Heart right ventricle (tissue), 16 donors: ENCODE measurements at regions not wholly inside any gene's neighbourhood (a gene's known extent, or its start where the extent isn't known, plus 50 kb on each side); places are given as distances from the start of the nearest gene placed in this dataset.
A peak's percentile ranks its signal among the peaks of the same experiment; 100 is the strongest.

Experiments
- ATAC-seq, 8 donors: fragments of 200-7000 bp; cut with Tn5 transposase; one replicate each; pipeline ENCODE4 v1.9.1; 2020; ENCODE audit warnings: mild to moderate bottlenecking in 8 of 8, moderate library complexity in 8 of 8, moderate number of reproducible peaks in 1 of 8
- DNase-seq, 2 donors: peaks; one replicate each; pipeline ENCODE4 v3.0.0-alpha.2; 2020
- H3K27ac ChIP-seq, 10 donors: fragments of 200-600 bp; sonication (generic) in 2 of 10; one replicate each; pipeline versions ENCODE4 v1.5.0 to v1.8.0; 2020 to 2022; ENCODE audit warnings: mild to moderate bottlenecking in 3 of 10
- H3K27me3 ChIP-seq, 7 donors: fragments of 200-600 bp; one replicate each; pipeline ENCODE4 v1.8.0; 2021 to 2022; ENCODE audit warnings: mild to moderate bottlenecking in 2 of 7
- H3K36me3 ChIP-seq, 9 donors: fragments of 200-600 bp; sonication (generic) in 1 of 9; one replicate each; pipeline versions ENCODE4 v1.5.0 to v1.8.0; 2020 to 2022; ENCODE audit warnings: mild to moderate bottlenecking in 2 of 9
- H3K4me1 ChIP-seq, 9 donors: fragments of 200-600 bp; sonication (generic) in 1 of 9; one replicate each; pipeline versions ENCODE4 v1.5.0 to v1.8.0; 2020 to 2022; ENCODE audit warnings: mild to moderate bottlenecking in 4 of 9
- H3K4me3 ChIP-seq, 10 donors: fragments of 200-600 bp; sonication (generic) in 2 of 10; one replicate each; pipeline versions ENCODE4 v1.5.0 to v1.8.0; 2020 to 2022; ENCODE audit warnings: mild to moderate bottlenecking in 7 of 10, moderate library complexity in 2 of 10
- H3K9me3 ChIP-seq, 11 donors: fragments of 200-600 bp in 10 of 11; sonication (generic) in 2 of 11; one replicate each; pipeline versions ENCODE4 v1.5.0 to v1.8.0; 2013 to 2022; ENCODE audit warnings: mild to moderate bottlenecking in 2 of 11, control low read depth in 1 of 11, moderate library complexity in 1 of 11
- WGBS, 2 donors: extraction: QIAGEN DNeasy Blood & Tissue Kit; methylation state at CpG; one replicate each; pipeline ENCODE4 v1.1.7; 2013; ENCODE audit warnings: inconsistent platforms in 1 of 2; 5-methylcytosine and 5-hydroxymethylcytosine counted together
- intact Hi-C, 10 donors: fragments of 100-400 bp; cut with DNase I; formaldehyde crosslinking; loops; one replicate each; pipeline versions ENCODE4 v1.11.1 to v1.14.2; 2022
- TF ChIP-seq, protein P1 (sequence below), 9 donors: fragments of 200-600 bp; sonication (generic) in 2 of 9; IDR thresholded peaks; one replicate each; pipeline versions ENCODE4 v1.5.0 to v1.8.0; 2021 to 2022; ENCODE audit warnings: antibody characterized with exemption in 9 of 9, mild to moderate bottlenecking in 5 of 9, moderate library complexity in 1 of 9
- donor health status: Arrhythmogenic right ventricular cardiomyopathy.
- donor health status: ischemic (EF 13 %, LVEDD 7.1; RV severe dilation, severe dysfunction).
- donor health status: healthy with polysubstance abuse.
- donor health status: DM: no; HTN: yes; CAD: no.
- donor health status: DM: no; HTN: no; CAD: no.
- donor health status: ischemic (EF 25% LVEDD 6.9; RV normal size, moderate dysfunction).
- donor health status: ischemic (EF 25% LVEDD 5.7; RV mildly dilated, moderate dysfunction).
- donor health status: healthy.
- donor health status: DM: yes; HTN: yes; CAD: no.
- donor health status: Ischemic cardiomyopathy.
- donor health status: ischemic (EF 35%, LVEDD 5.7; RV mildly dilated, moderate dysfunction).
- donor health status: nonischemic (EF 11% LVEDD 7.7; RV severe dilation, severe dysfunction).
- donor health status: DM: yes; HTN: yes; CAD: no.
- donor health status: PGD.
- donor health status: ischemic (EF 29% LVEDD 5.4; RV normal size, mild dysfunction).
- donor health status: nonischemic (EF 23%, LVEDD 6.1; RV moderate dilation, normal function).

DNA sequence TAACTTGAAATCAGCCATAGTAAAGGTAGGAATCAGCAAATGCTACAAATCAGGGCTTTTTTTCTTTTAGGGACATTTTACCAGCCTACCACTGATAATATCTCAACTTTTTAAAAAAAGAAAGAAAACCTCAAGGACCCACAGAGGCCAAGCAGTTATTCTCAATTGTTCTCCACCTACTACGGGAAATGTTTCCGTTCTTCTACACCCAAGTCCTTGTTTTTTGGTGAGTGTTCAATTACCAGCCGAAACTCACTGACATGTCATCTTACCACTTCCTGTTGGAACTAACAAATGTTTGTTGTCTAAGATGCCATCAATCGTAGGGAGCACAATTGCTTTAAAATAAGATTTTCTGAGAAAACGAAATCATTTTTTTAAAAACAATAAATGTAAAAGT is 50.2 kb upstream of the CDK1 start:
- no peak for ATAC-seq
- Histone ChIP-seq H3K27ac (peak overlapping the region in 1 of 10 donors; percentile 38), H3K27me3 (peaks cover 10 to 45% (median 16%) of the 10 kb centered on the region in 7 donors), H3K4me3 (no peak overlapping the region), H3K36me3 (no peaks in the 10 kb centered on the region), H3K9me3 (no peaks in the 10 kb centered on the region), H3K4me1 (peaks cover 0 to 15% (median 5%) of the 10 kb centered on the region in 9 donors)
- 68 to 70% methylated on average over 5 of the region's 5 CpGs for WGBS, 2 donors
- intact Hi-C loops: no loop called here
- DNase-seq: no peak
- TF ChIP-seq, protein P1, sequence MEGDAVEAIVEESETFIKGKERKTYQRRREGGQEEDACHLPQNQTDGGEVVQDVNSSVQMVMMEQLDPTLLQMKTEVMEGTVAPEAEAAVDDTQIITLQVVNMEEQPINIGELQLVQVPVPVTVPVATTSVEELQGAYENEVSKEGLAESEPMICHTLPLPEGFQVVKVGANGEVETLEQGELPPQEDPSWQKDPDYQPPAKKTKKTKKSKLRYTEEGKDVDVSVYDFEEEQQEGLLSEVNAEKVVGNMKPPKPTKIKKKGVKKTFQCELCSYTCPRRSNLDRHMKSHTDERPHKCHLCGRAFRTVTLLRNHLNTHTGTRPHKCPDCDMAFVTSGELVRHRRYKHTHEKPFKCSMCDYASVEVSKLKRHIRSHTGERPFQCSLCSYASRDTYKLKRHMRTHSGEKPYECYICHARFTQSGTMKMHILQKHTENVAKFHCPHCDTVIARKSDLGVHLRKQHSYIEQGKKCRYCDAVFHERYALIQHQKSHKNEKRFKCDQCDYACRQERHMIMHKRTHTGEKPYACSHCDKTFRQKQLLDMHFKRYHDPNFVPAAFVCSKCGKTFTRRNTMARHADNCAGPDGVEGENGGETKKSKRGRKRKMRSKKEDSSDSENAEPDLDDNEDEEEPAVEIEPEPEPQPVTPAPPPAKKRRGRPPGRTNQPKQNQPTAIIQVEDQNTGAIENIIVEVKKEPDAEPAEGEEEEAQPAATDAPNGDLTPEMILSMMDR (IDR thresholded peaks at IDR 0.05): no peak

GRCh38 chr10:60726257-60726656 is 52.0 kb upstream of the CDK1 start:
- no peak overlapping the region for H3K4me3 ChIP-seq
- intact Hi-C loops: no loop called here
- ATAC-seq: no peak
- H3K27me3 ChIP-seq: peaks cover 0 to 27% (median 6%) of the 10 kb centered on the region in 7 donors
- no peak overlapping the region for H3K27ac ChIP-seq
- no peaks in the 10 kb centered on the region for H3K9me3 ChIP-seq
- TF ChIP-seq, protein P1 (IDR thresholded peaks at IDR 0.05): no peak
- no peaks in the 10 kb centered on the region for H3K36me3 ChIP-seq
- H3K4me1 ChIP-seq: no peaks in the 10 kb centered on the region
- DNase-seq: no peak

GRCh38 chr10:60722623-60723022 is 55.7 kb upstream of the CDK1 start:
- H3K4me3 ChIP-seq: no peak overlapping the region
- no peaks in the 10 kb centered on the region for H3K4me1 ChIP-seq
- intact Hi-C loops: no loop called here
- H3K27ac ChIP-seq: no peak overlapping the region
- H3K9me3 ChIP-seq: no peaks in the 10 kb centered on the region
- no peak for ATAC-seq
- H3K36me3 ChIP-seq: no peaks in the 10 kb centered on the region
- peaks cover 0 to 24% (median 6%) of the 10 kb centered on the region in 7 donors for H3K27me3 ChIP-seq
- 77 to 80% methylated on average over 3 of the region's 3 CpGs for WGBS, 2 donors
- DNase-seq: no peak
- TF ChIP-seq, protein P1 (IDR thresholded peaks at IDR 0.05): no peak

- DNase-seq: no peak
- Histone ChIP-seq H3K36me3 (no peaks in the 10 kb centered on the region), H3K27ac (no peak overlapping the region), H3K9me3 (no peaks in the 10 kb centered on the region), H3K4me1 (no peaks in the 10 kb centered on the region), H3K27me3 (peaks cover 0 to 7% (median 0%) of the 10 kb centered on the region in 7 donors), H3K4me3 (no peak overlapping the region)
- ATAC-seq: no peak
- TF ChIP-seq, protein P1 (IDR thresholded peaks at IDR 0.05): no peak
- intact Hi-C loops: no loop called here
- WGBS, 2 donors: 60 to 66% methylated on average over 1 of the region's 1 CpG
Measured at GRCh38 chr10:60719721-60720120, 58.6 kb upstream of the CDK1 start.
